Neuron (in vitro differentiated cells): ENCODE measurements at regions not wholly inside any gene's neighbourhood (a gene's known extent, or its start where the extent isn't known, plus 50 kb on each side); places are given as distances from the start of the nearest gene placed in this dataset.
"Not testable (repeated sequence)": the region's sequence is repeated elsewhere in the genome, so short reads cannot be mapped to it uniquely, and the experiment has no call there.

Experiments
- H2AFZ ChIP-seq: one replicate; pipeline ENCODE4 v1.6.1; 2013; ENCODE audit warnings: low read depth, mild to moderate bottlenecking, inconsistent platforms, low read length, moderate library complexity
- H3K27me3 ChIP-seq: one replicate; pipeline ENCODE4 v1.6.1; 2013; ENCODE audit warnings: low read length; ENCODE audit not compliant: insufficient read depth
- H3K36me3 ChIP-seq: one replicate; pipeline ENCODE4 v1.6.1; 2013; ENCODE audit warnings: low read length; ENCODE audit not compliant: insufficient read depth
- H3K4me1 ChIP-seq: one replicate; pipeline ENCODE4 v1.6.1; 2013; ENCODE audit warnings: low read length; ENCODE audit not compliant: insufficient read depth
- H3K4me3 ChIP-seq: 2 replicates; pipeline ENCODE4 v1.5.1; 2013; ENCODE audit warnings: mild to moderate bottlenecking, low read length, moderate library complexity
- H3K9me3 ChIP-seq: one replicate; pipeline ENCODE4 v1.6.1; 2013; ENCODE audit warnings: low read length

DNA sequence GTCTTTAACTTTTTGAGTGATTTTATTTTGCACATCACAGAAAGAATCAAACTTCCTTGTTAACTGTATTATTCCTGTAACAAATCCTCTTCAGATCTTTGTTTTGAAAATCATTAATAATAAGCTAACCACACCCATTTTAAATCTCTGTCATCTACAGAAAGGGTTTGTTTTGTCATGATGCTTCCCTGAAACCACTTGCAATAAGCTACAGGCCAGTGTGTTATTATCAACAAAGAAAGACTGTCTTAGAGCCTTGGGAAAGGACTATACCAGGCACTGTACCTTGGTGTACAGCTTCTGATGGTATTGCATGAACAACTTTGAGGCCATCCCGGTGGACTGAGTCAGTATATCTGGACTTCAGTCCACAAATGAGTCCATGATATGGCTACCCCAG is 145.3 kb upstream of the FAM3C start:
- Histone ChIP-seq H3K9me3 (no peaks in the 10 kb centered on the region), H2AFZ (no peak overlapping the region), H3K27me3 (no peaks in the 10 kb centered on the region), H3K4me1 (no peaks in the 10 kb centered on the region), H3K4me3 (no peak overlapping the region), H3K36me3 (no peaks in the 10 kb centered on the region)

DNA sequence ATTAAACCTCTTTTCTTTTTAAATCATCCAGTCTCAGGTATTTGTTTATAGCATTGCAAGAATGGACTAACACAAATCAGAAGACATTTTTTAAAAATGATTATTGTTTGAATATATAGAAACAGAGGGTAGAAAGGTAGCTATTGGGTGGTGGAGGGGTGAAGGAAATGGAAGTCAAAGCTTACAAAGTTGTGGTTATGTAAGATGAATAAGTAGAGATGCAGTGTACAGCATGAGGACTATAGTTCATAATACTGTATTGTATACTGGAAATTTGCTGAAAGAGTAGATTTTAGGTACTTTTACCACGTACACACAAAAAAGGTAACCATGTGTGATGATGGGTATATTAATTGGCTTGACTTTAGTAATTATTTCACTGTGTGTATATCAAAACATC is 144.0 kb upstream of the FAM3C start:
- H3K36me3 ChIP-seq = no peaks in the 10 kb centered on the region
- no peaks in the 10 kb centered on the region for H3K9me3 ChIP-seq
- H2AFZ ChIP-seq = no peak overlapping the region

DNA sequence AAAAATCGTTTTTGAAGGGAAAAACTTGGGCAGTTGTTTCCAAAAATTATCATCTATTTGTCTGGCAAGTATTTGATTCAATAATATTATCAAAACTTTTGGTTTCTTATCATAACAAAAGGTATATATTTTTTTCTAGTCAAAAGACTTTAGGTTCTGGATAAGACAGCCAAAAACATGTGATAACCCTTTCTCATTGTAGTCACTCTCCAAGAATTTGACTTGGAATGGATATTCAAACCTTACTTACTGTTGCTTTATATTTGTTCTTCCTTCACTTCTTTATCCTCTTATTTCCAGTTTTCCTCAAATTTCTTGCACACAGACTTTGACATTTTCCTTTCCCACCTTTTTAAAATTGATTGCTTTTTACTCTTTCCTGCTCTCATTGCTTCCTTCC is 140.9 kb upstream of the FAM3C start:
- Histone ChIP-seq H3K4me1 (no peaks in the 10 kb centered on the region), H3K4me3 (no peak overlapping the region), H3K27me3 (no peaks in the 10 kb centered on the region), H3K36me3 (no peaks in the 10 kb centered on the region), H2AFZ (no peak overlapping the region), H3K9me3 (no peaks in the 10 kb centered on the region)

More for the DNA sequence above, 144.0 kb upstream of the FAM3C start:
- Histone ChIP-seq H3K27me3 (no peaks in the 10 kb centered on the region), H3K4me1 (no peaks in the 10 kb centered on the region), H3K4me3 (no peak overlapping the region)

DNA sequence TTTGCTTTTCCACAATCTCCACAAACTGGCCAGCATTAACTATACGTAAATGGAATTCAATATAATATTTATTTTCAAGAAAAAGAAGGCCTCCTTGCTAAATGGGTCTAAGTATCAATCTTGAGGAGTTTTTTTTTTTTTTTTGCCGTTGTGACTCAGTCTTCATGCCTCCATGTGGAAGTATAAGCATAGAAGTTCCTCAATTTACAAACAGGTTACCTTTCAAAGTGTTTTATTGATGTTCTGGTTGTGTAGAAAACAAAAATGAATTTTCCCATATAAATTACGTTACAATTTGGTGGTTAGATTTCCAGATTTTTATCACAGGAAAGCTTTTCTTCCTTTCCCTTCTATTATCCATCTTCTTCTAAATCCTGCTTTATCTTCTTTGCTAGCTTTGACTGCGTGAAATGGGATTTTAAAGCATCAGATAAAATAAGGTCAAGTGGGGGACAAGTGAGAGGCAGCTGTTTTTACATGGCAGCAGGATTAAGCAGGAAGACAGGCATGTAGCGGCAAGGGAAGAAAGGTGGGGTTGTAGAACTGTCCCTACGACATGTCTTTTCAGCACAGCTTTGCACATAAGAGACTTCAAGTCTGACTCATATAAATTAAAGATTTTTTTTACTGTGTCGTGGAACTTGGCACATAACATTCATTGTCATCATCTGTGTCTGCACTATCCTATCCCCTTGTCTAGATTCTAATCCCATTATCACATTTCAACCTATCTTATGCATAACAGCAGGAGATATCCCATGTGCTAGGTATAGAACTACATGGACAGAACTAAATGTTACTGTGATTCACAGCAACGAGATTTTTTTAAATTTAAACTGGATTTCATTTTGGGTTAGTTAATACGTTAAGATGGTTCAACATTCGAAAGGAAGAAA is 135.3 kb upstream of the FAM3C start:
- no peaks in the 10 kb centered on the region for H3K27me3 ChIP-seq
- no peak overlapping the region for H2AFZ ChIP-seq
- H3K36me3 ChIP-seq = no peaks in the 10 kb centered on the region
- H3K4me1 ChIP-seq = peaks cover 3% of the 10 kb centered on the region
- H3K9me3 ChIP-seq = no peaks in the 10 kb centered on the region
- no peak overlapping the region for H3K4me3 ChIP-seq

DNA sequence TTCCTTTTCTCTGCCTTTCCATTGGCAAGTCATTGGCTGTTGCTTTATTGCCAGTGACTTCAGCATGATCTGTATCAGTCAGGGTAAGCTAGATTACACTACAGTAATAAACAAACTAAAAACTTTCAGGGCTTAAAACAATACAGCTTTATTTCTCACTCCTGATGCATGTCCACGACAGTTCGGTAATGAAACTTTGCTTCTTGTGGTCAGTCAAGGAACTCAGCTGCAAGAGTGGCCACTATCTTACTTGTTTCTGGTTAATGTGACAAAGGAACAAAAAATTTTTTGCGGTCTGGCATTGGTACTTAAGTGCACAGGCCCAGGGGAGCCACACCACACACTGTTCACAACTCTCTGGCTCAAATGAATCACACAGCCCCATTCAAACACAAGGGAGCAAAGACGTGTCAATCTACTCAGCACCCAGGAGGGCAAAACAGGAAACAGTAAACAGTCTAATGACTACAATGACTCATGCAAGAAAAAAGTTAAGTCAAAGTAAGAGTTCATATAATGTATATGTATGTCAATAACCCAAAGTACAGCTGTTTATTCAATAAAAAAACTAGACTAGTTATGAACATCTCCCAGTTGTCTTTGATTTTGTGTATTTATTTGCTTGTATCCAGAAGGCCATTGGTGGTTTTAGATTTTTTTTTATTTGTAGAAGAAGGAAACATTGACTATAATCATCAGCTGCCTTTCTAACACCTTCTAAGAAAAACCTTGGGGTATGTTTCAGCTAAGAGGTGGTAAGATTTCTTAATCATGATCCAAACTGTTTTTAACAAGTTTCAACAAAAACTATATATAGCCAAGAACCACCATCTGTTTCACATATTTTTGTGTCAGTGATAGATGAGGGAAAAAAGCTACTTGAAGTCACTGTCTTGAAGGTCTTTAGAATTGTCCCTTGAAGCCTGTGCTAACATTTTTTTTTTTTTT is 134.4 kb upstream of the FAM3C start:
- no peaks in the 10 kb centered on the region for H3K36me3 ChIP-seq
- no peaks in the 10 kb centered on the region for H3K9me3 ChIP-seq
- peaks cover 3% of the 10 kb centered on the region for H3K4me1 ChIP-seq
- H2AFZ ChIP-seq = no peak overlapping the region
- H3K4me3 ChIP-seq = no peak overlapping the region
- H3K27me3 ChIP-seq = no peaks in the 10 kb centered on the region

DNA sequence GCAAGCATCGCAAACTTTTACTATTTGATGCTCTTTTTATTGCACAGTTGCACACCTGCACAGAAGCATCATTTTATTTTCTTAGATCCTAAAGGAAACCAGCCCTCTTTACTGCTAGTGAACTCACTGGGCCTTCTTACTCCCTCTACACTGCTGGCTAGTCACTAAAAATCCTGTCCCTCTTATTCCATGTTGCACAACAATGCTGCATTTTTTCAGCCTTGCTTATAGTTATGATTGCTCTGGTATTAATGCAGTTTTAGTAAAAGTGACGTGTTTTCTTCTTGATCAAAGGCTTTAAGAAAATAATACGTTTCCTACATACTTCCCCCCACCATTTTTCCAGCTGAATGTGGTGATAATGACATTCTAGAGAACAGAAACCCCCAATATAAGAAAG is 132.9 kb upstream of the FAM3C start:
- Histone ChIP-seq H2AFZ (no peak overlapping the region), H3K36me3 (no peaks in the 10 kb centered on the region), H3K4me1 (peaks cover 3% of the 10 kb centered on the region), H3K9me3 (no peaks in the 10 kb centered on the region), H3K27me3 (no peaks in the 10 kb centered on the region), H3K4me3 (no peak overlapping the region)

DNA sequence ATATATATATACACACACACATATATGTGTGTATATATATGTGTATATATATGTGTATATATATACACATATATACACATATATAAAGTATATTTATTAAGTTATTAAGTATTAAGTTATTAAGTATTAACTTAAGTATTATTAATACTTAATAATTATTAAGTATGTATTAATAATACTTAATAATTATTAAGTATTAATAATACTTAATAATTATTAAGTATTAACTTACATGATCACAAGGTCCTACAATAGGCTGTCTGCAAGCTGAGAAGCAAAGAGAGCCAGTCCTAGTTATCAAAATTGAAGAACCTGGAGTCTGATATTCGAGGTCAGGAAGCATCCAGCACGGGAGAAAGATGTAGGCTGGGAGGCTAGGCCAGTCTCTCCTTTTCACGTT is 130.1 kb upstream of the FAM3C start:
- not testable (repeated sequence) for H3K4me3 ChIP-seq, H3K4me1 ChIP-seq, H3K27me3 ChIP-seq, H3K36me3 ChIP-seq, H3K9me3 ChIP-seq, H2AFZ ChIP-seq

DNA sequence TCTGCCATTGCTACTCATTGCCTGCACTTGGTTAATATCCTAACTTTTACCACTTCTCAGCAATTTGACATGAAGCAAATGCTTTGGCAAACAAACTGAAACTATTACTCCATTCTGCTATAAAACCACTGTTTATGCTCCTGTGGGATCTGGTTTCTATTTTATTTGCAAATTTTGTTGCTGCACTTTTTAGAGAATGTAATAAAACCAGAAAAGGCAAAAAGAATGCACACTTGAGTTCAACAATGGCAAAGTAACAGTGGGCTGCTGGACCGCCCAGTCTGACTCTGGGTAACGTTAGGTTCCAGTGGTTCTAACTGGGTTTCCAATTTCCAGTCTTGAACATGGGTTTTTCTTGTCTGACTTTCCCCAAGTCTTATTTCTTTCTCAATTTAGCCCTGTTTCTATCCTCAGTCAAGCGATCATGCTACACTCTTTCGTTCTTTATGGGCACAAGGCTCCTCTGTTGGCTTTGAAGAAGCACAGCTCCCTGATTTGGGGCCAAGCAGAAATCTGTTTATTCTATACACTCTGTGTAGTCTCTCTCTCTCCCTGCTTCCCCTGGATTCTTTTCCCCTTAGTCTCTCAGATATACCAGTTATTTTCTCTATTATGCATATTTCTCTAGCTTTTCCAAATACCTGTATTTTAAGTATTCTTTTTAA is 129.2 kb upstream of the FAM3C start:
- no peak overlapping the region for H3K4me3 ChIP-seq
- peaks cover 3% of the 10 kb centered on the region for H3K4me1 ChIP-seq
- H3K27me3 ChIP-seq = no peaks in the 10 kb centered on the region

DNA sequence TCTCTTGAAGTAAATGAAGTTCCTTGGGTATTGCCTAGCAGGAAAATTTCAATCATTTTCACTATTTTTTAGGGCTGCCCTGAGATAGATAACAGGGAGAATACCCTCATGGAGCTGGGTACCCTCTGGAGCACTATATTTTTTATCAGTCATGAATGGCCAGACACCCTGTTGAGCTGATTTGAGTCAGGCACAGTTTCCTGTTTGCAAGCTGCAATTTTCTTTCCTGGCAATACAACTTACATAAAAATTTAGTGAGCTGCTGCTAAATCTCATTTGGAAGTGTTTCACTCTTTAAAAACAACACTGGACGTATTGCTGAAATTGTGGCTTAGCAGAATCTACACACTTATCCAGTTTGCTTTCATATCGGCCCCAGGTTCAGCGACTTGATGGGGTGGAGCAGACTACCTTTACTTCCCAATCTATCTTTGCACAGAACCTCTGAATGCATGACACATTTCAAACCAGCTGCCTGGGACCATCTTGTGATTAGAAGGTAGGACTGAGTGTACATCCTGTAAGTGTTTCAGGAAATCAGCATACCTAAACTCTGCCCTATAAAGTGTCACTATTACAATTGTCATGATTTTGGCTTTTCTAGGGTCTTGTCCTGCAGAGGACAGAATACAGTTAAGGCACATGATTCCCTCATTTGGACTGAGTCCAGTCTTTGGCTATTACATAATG is 125.7 kb upstream of the FAM3C start:
- no peaks in the 10 kb centered on the region for H3K4me1 ChIP-seq
- no peaks in the 10 kb centered on the region for H3K27me3 ChIP-seq
- H2AFZ ChIP-seq = no peak overlapping the region
- no peaks in the 10 kb centered on the region for H3K9me3 ChIP-seq
- no peaks in the 10 kb centered on the region for H3K36me3 ChIP-seq
- no peak overlapping the region for H3K4me3 ChIP-seq

More for the DNA sequence above, 129.2 kb upstream of the FAM3C start:
- Histone ChIP-seq H3K36me3 (no peaks in the 10 kb centered on the region), H3K9me3 (no peaks in the 10 kb centered on the region), H2AFZ (no peak overlapping the region)

DNA sequence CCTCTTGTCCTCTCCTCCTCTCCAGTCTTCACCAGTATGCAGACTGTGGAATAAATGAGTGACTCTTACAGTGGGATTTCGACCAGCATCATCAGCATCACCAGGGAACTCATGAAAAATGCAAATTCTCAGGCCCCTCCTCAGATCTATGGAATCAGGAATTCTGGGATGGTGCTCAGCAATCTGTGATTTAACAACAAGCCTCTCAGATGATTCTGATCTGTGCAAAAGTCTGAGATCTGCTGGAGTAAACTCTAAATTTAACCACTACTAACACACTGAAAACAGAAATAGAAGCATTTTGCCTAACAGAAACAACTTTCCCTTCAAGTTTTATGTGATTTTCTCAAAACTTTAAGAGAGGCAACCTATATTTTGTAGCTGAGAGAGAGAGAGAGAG is 124.8 kb upstream of the FAM3C start:
- Histone ChIP-seq H3K4me3 (no peak overlapping the region), H3K9me3 (no peaks in the 10 kb centered on the region), H3K36me3 (no peaks in the 10 kb centered on the region), H3K27me3 (no peaks in the 10 kb centered on the region), H2AFZ (no peak overlapping the region), H3K4me1 (no peaks in the 10 kb centered on the region)

DNA sequence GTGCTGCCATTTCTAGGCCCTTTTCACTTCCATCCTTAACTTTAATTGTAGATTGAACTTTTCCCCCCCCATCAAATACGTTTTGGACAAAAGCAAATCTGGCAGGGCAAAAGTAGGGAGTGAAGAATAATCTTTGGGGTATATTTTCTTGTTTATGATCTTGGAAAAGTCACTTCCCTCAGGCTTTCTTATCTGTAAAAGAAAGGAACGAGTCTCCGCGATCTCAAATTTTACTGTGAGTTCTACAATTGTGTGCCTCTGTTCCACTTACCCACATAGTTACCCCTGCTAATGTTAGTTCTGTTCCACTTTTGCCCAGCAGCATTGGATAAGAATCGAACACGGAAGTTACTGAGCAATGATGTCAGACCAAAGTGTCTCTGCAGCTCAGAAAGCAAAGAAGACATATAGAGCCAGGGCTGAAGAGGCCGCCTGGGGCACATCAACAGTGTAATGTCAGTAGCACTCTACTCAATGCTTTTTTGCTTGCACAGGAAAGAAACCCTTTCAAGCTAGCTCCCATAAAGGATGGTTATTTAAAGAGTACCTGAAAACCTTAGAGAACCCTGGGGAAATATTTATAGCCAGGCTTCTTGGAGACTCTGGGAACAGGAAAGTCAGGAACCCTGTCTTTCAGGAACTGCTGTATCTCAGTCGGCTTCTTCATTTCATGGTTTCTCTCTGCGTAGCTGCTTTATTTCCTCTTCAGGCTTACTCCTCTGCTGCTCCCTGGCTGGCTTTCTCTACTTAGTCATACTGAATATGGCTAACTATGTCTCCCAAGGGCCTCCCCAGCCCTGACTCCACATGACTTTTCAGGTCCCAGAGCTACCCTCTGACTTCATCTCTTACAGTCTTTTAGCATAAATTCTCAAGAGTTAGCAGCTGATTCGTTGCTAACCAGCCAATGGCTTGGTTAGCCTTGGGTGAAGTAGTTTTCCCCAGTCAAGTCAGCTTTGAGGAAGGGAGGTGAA is 123.7 kb upstream of the FAM3C start:
- no peaks in the 10 kb centered on the region for H3K27me3 ChIP-seq
- no peaks in the 10 kb centered on the region for H3K9me3 ChIP-seq
- no peaks in the 10 kb centered on the region for H3K36me3 ChIP-seq
- no peaks in the 10 kb centered on the region for H3K4me1 ChIP-seq
- no peak overlapping the region for H2AFZ ChIP-seq
- H3K4me3 ChIP-seq = no peak overlapping the region

DNA sequence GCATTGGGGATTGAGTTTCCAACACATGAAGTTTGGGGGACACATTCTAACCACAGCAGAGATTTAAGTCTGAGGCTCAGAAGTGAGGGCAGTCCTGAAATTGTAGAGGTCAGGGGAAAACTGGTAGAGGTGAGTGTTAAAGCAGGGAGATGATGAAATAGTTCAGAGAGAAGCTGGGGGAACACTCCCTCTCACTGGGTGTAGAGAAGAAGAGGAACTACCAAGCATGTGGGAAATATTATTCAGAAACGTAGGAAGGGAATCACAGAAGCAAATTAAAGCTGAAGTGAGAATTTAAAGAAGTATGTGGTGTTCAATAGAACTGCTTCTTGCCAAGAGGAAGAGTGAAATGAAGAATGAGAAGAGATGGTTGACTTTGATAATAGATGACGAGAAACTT is 121.5 kb upstream of the FAM3C start:
- H3K9me3 ChIP-seq = no peaks in the 10 kb centered on the region
- H3K4me3 ChIP-seq = no peak overlapping the region

More for the DNA sequence above, 121.5 kb upstream of the FAM3C start:
- H3K4me1 ChIP-seq = peaks cover 3% of the 10 kb centered on the region
- H2AFZ ChIP-seq = no peak overlapping the region
- no peaks in the 10 kb centered on the region for H3K27me3 ChIP-seq
- H3K36me3 ChIP-seq = no peaks in the 10 kb centered on the region
